ENCODE measurements at regions not wholly inside any gene's neighbourhood (a gene's known extent, or its start where the extent isn't known, plus 50 kb on each side); places are given as distances from the start of the nearest gene placed in this dataset.
"Not testable (repeated sequence)": the region's sequence is repeated elsewhere in the genome, so short reads cannot be mapped to it uniquely, and the experiment has no call there.

GRCh38 chr1:189774721-189775287 is 702.9 kb downstream of the BRINP3 start:
- no peak for DNase-seq (ENCODE audit: low spot score)

GRCh38 chr1:189775343-189775742 is 702.3 kb downstream of the BRINP3 start:
- no peak for DNase-seq (ENCODE audit: low spot score)

GRCh38 chr1:189779034-189779433 is 698.6 kb downstream of the BRINP3 start:
- DNase-seq (ENCODE audit: low spot score): no peak

- DNase-seq (ENCODE audit: low spot score): no peak
These were observed 695.4 kb downstream of the BRINP3 start for GRCh38 chr1:189782295-189782694.

- DNase-seq (ENCODE audit: low spot score): no peak
These were observed 694.2 kb downstream of the BRINP3 start for GRCh38 chr1:189783456-189783855.

- no peak for DNase-seq (ENCODE audit: low spot score)
These were observed 690.9 kb downstream of the BRINP3 start for GRCh38 chr1:189786761-189787160.

- no peak for DNase-seq (ENCODE audit: low spot score)
These were observed 690.5 kb downstream of the BRINP3 start for GRCh38 chr1:189787201-189787600.

- DNase-seq (ENCODE audit: low spot score): no peak
These were observed 687.3 kb downstream of the BRINP3 start for GRCh38 chr1:189790335-189790734.

- no peak for DNase-seq (ENCODE audit: low spot score)
These were observed 674.3 kb downstream of the BRINP3 start for GRCh38 chr1:189803364-189803763.

- no peak for DNase-seq (ENCODE audit: low spot score)
These were observed 673.3 kb downstream of the BRINP3 start for GRCh38 chr1:189804352-189804751.

GRCh38 chr1:189805735-189806134 is 671.9 kb downstream of the BRINP3 start:
- no peak for DNase-seq (ENCODE audit: low spot score)

- not testable (repeated sequence) for DNase-seq (ENCODE audit: low spot score)
These were observed 667.0 kb downstream of the BRINP3 start for GRCh38 chr1:189810639-189811038.

- DNase-seq (ENCODE audit: low spot score): no peak
These were observed 665.7 kb downstream of the BRINP3 start for GRCh38 chr1:189811960-189812359.

GRCh38 chr1:189816558-189816957 is 661.1 kb downstream of the BRINP3 start:
- DNase-seq (ENCODE audit: low spot score): no peak

GRCh38 chr1:189819751-189820150 is 657.9 kb downstream of the BRINP3 start:
- no peak for DNase-seq (ENCODE audit: low spot score)

- DNase-seq (ENCODE audit: low spot score): no peak
These were observed 655.8 kb downstream of the BRINP3 start for GRCh38 chr1:189821833-189822232.

- no peak for DNase-seq (ENCODE audit: low spot score)
These were observed 642.9 kb downstream of the BRINP3 start for GRCh38 chr1:189834813-189835212.

- DNase-seq (ENCODE audit: low spot score): no peak
These were observed 630.1 kb downstream of the BRINP3 start for GRCh38 chr1:189847613-189848012.

GRCh38 chr1:189851806-189852367 is 625.8 kb downstream of the BRINP3 start:
- DNase-seq (ENCODE audit: low spot score): no peak

- DNase-seq (ENCODE audit: low spot score): no peak
These were observed 618.2 kb downstream of the BRINP3 start for GRCh38 chr1:189859385-189859977.

- DNase-seq (ENCODE audit: low spot score): no peak
These were observed 611.1 kb downstream of the BRINP3 start for GRCh38 chr1:189866606-189867005.

GRCh38 chr1:189868021-189868420 is 609.6 kb downstream of the BRINP3 start:
- DNase-seq (ENCODE audit: low spot score): no peak

- no peak for DNase-seq (ENCODE audit: low spot score)
These were observed 602.8 kb downstream of the BRINP3 start for GRCh38 chr1:189874715-189875435.
